IMR-90 (cell line): ENCODE measurements at regions not wholly inside any gene's neighbourhood (a gene's known extent, or its start where the extent isn't known, plus 50 kb on each side); places are given as distances from the start of the nearest gene placed in this dataset.

Experiments
- ATAC-seq: fragments of 200-7000 bp; cut with Tn5 transposase; 2 replicates; pipeline ENCODE4 v1.9.1; 2020; ENCODE audit warnings: low read depth, mild to moderate bottlenecking, moderate library complexity
- BruUV-seq: library from RNA; stranded (reverse); fragments of 400-500 nt; replicated peaks from 2 replicates; lab custom pipeline; 2021; lab: Mats Ljungman, UMichigan
- CTCF ChIA-PET: fragments of 300-600 bp; formaldehyde crosslinking; extraction: SDS; loops from one replicate; lab custom pipeline; 2021; ENCODE audit warnings: antibody characterized with exemption; lab: Yijun Ruan, JAX
- POLR2A ChIA-PET: fragments of 300-600 bp; sonication (Branson Sonifier 250); formaldehyde crosslinking; loops from one replicate; lab custom pipeline; 2022; ENCODE audit warnings: antibody characterized with exemption; ENCODE audit not compliant: unreplicated experiment; lab: Charles Lee
- DNase-seq: peaks from one replicate; pipeline ENCODE4 v3.0.0; 2013
- H2AFZ ChIP-seq: replicated peaks from 2 replicates; pipeline ENCODE3; 2013; ENCODE audit warnings: low read length, mild to moderate bottlenecking; ENCODE audit not compliant: poor library complexity
- H2AK5ac ChIP-seq: 2 replicates; pipeline ENCODE4 v1.6.1; 2013; ENCODE audit warnings: low read depth, low read length, inconsistent platforms
- H2AK9ac ChIP-seq: replicated peaks from 2 replicates; pipeline ENCODE3; 2013; ENCODE audit warnings: mild to moderate bottlenecking, low read depth, low read length, moderate library complexity; ENCODE audit not compliant: poor library complexity
- H2BK120ac ChIP-seq: 2 replicates; pipeline ENCODE4 v1.6.1; 2013; ENCODE audit warnings: low read depth, low read length, inconsistent platforms
- H2BK15ac ChIP-seq: 3 replicates; pipeline ENCODE4 v1.6.1; 2013; ENCODE audit warnings: low read depth, low read length, inconsistent platforms
- H2BK20ac ChIP-seq: 2 replicates; pipeline ENCODE4 v1.6.1; 2013; ENCODE audit warnings: low read depth, mild to moderate bottlenecking, inconsistent platforms, low read length, moderate library complexity
- H2BK5ac ChIP-seq: 2 replicates; pipeline ENCODE4 v1.6.1; 2013; ENCODE audit warnings: mild to moderate bottlenecking, low read depth, low read length, inconsistent platforms; ENCODE audit not compliant: poor library complexity, severe bottlenecking
- H3K14ac ChIP-seq: replicated peaks from 2 replicates; pipeline ENCODE4 v1.6.1; 2013; ENCODE audit warnings: low read depth, low read length, inconsistent platforms
- H3K18ac ChIP-seq: 2 replicates; pipeline ENCODE4 v1.6.1; 2013; ENCODE audit warnings: low read depth, low read length, control low read depth
- H3K23ac ChIP-seq: 2 replicates; pipeline ENCODE4 v1.6.1; 2013; ENCODE audit warnings: low read depth, low read length, inconsistent platforms
- H3K27ac ChIP-seq: 2 replicates; pipeline ENCODE4 v1.5.1; 2013; ENCODE audit warnings: mild to moderate bottlenecking, control low read depth, low read length; ENCODE audit not compliant: insufficient read depth
- H3K27me3 ChIP-seq: 2 replicates; pipeline ENCODE4 v1.6.1; 2013; ENCODE audit warnings: low read length; ENCODE audit not compliant: control insufficient read depth, insufficient read depth
- H3K36me3 ChIP-seq: 2 replicates; pipeline ENCODE4 v1.6.1; 2013; ENCODE audit warnings: low read length, mixed read lengths; ENCODE audit not compliant: control insufficient read depth, insufficient read depth
- H3K4ac ChIP-seq: 2 replicates; pipeline ENCODE4 v1.6.1; 2013; ENCODE audit warnings: low read depth, low read length, inconsistent platforms
- H3K4me1 ChIP-seq: 2 replicates; pipeline ENCODE4 v1.6.1; 2013; ENCODE audit warnings: low read length, mixed read lengths; ENCODE audit not compliant: control insufficient read depth, insufficient read depth
- H3K4me2 ChIP-seq: 2 replicates; pipeline ENCODE4 v1.6.1; 2013; ENCODE audit warnings: low read depth, mild to moderate bottlenecking, control low read depth, low read length, moderate library complexity
- H3K4me3 ChIP-seq: 2 replicates; pipeline ENCODE4 v1.5.1; 2013; ENCODE audit warnings: low read depth, mild to moderate bottlenecking, control low read depth, low read length, moderate library complexity; ENCODE audit not compliant: insufficient read depth
- H3K56ac ChIP-seq: 2 replicates; pipeline ENCODE4 v1.6.1; 2013; ENCODE audit warnings: low read length, inconsistent platforms; ENCODE audit not compliant: insufficient read depth; ENCODE audit errors: extremely low read depth
- H3K79me1 ChIP-seq, 2 experiments: 2 replicates each; pipeline ENCODE4 v1.6.1; 2013; ENCODE audit warnings: low read length in 2 of 2, inconsistent platforms in 1 of 2, low read depth in 1 of 2
- H3K9ac ChIP-seq: 2 replicates; pipeline ENCODE4 v1.6.1; 2013; ENCODE audit warnings: low read depth, low read length, control low read depth
- H3K9me1 ChIP-seq: 2 replicates; pipeline ENCODE4 v1.6.1; 2013; ENCODE audit warnings: low read length, inconsistent platforms; ENCODE audit not compliant: insufficient read depth
- H3K9me3 ChIP-seq: 2 replicates; pipeline ENCODE4 v1.6.1; 2013; ENCODE audit warnings: low read length; ENCODE audit not compliant: control insufficient read depth, insufficient read depth
- H4K20me1 ChIP-seq: 2 replicates; pipeline ENCODE4 v1.6.1; 2013; ENCODE audit warnings: low read length, inconsistent platforms; ENCODE audit not compliant: insufficient read depth
- H4K5ac ChIP-seq: 2 replicates; pipeline ENCODE4 v1.6.1; 2013; ENCODE audit warnings: mild to moderate bottlenecking, low read depth, low read length, control low read depth
- H4K8ac ChIP-seq, 2 experiments: 2 replicates each; pipeline ENCODE4 v1.6.1; 2013; ENCODE audit warnings: low read depth in 2 of 2, low read length in 2 of 2, control low read depth in 1 of 2, inconsistent platforms in 1 of 2
- H4K91ac ChIP-seq: 2 replicates; pipeline ENCODE4 v1.6.1; 2013; ENCODE audit warnings: low read depth, low read length, inconsistent platforms; ENCODE audit not compliant: insufficient read depth
- MXI1 ChIP-seq: IDR thresholded peaks from 2 replicates; pipeline ENCODE4 v1.6.1; 2012; ENCODE audit warnings: low read depth, mild to moderate bottlenecking, low read length, moderate library complexity, borderline replicate concordance
- RCOR1 ChIP-seq: IDR thresholded peaks from 2 replicates; pipeline ENCODE4 v1.6.1; 2012; ENCODE audit warnings: mild to moderate bottlenecking, low read length, improper control_type of control experiment; ENCODE audit not compliant: insufficient replicate concordance
- SMC3 ChIP-seq: fragments of 150-350 bp; IDR thresholded peaks from 2 replicates; pipeline ENCODE4 v1.6.1; 2016; ENCODE audit warnings: low read depth, mild to moderate bottlenecking, antibody characterized with exemption, low read length, moderate library complexity
- USF2 ChIP-seq: fragments of 150-350 bp; IDR thresholded peaks from 2 replicates; pipeline ENCODE4 v1.6.1; 2017; ENCODE audit warnings: mild to moderate bottlenecking, antibody characterized with exemption, low read length, low read depth
- WGBS, 2 experiments: methylation state at CpG; one replicate each; pipeline versions ENCODE4 v1.1.5 to v1.1.7; 2013; ENCODE audit warnings: missing lambda C conversion rate in 2 of 2; ENCODE audit not compliant: insufficient read length in 1 of 2; ENCODE audit errors: extremely low coverage in 2 of 2; 5-methylcytosine and 5-hydroxymethylcytosine counted together
- dilution Hi-C: fragments of 300-500 bp; cut with HindIII; formaldehyde crosslinking; loops from one replicate; pipeline ENCODE4 v1.14.3; 2018; ENCODE audit warnings: low sequenced_read_pairs; ENCODE audit not compliant: unreplicated experiment
- in situ Hi-C: fragments of 300-500 bp; cut with MboI; formaldehyde crosslinking; loops from 3 replicates; pipeline ENCODE4 v1.14.3; 2019; ENCODE audit warnings: low sequenced_read_pairs, inconsistent platforms, mixed read lengths
- intact Hi-C: fragments of 100-400 bp; cut with micrococcal nuclease; formaldehyde crosslinking; loops from 2 replicates; pipeline ENCODE4 v1.10.0; 2022

DNA sequence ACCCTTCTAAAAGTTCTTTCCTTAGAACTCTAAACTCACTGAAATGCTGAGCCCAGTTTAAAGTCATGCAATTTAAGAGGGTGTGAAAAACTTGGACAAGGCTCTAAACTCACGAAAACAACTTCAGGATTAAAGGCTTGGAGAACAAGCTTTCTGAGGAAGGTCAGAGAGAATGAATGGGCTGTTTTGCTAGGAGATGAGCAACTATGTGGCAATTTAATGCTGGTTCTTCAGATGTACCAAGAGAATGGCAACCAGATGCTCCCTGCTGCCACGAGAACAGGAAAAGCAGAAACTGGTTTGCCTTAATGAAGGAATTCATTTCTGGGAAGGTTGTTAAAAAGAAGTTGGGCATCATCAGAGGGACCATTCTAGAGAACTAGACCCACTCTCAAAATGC, 77.8 kb upstream of the PMAIP1 start:
- POLR2A ChIA-PET, result no interaction called here
- peak; percentile 49 for DNase-seq
- H3K9me1 ChIP-seq, result no peaks in the 10 kb centered on the region
- H3K4me1 ChIP-seq, result peaks cover 4% of the 10 kb centered on the region
- no peak overlapping the region for H2AK9ac ChIP-seq
- no peak overlapping the region for H3K4me3 ChIP-seq
- H3K14ac ChIP-seq, result peak overlapping the region; percentile 12; the same call in 1 of the 2 replicates
- 0 out of 2 replicates have a peak, but pooled peaks have one; percentile 30 for ATAC-seq
- in situ Hi-C loops (loop anchor here (5.0 kb wide), 2 partner anchors 190 to 365 kb away; no protein-coding TSS in a partner anchor), intact Hi-C loops (loop anchor here (2.0 to 5.0 kb wide), 2 partner anchors 465 to 573 kb away; partner anchors contain the start of gene LMAN1), dilution Hi-C loops (loop anchor here (25.0 kb wide), 1 partner anchor 385 kb away; no protein-coding TSS in a partner anchor)
- CTCF ChIA-PET, result interaction anchor here (0.7 to 3.5 kb wide), 5 partner anchors 19 to 190 kb away, joined by 3 to 33 read pairs (median 4); partner anchors contain the start of gene CCBE1
- peak overlapping the region; percentile 16; the same call in 1 of the 3 replicates for H2BK15ac ChIP-seq
- TF ChIP-seq MXI1 (peak; percentile 36; the same call in 1 of the 2 replicates), USF2 (no peak), RCOR1 (no peak), SMC3 (no peak)
- H3K4ac ChIP-seq, result peak overlapping the region; percentile 9
- peak overlapping the region; percentile 71; the same call in 1 of the 2 replicates for H3K18ac ChIP-seq
- H2BK120ac ChIP-seq, result peak overlapping the region; percentile 60
- H2AK5ac ChIP-seq, result peak overlapping the region; percentile 60; the same call in 1 of the 2 replicates
- no peak overlapping the region; the same call in 1 of the 2 replicates for H3K23ac ChIP-seq
- peak overlapping the region; percentile 50; the same call in 1 of the 2 replicates for H3K9ac ChIP-seq
- H3K4me2 ChIP-seq, result no peak overlapping the region
- H4K20me1 ChIP-seq, result no peaks in the 10 kb centered on the region
- H2BK5ac ChIP-seq, result no peak overlapping the region
- WGBS, 2 experiments, result no CpG with 5 or more reads among the region's 2 CpGs
- peak overlapping the region; percentile 3; the same call in 1 of the 2 replicates for H4K91ac ChIP-seq
- 0 out of 4 replicates have a peak overlapping the region, but pooled peaks of 1 of the 2 experiments have one; percentile 4 for H4K8ac ChIP-seq
- H2AFZ ChIP-seq, result no peak overlapping the region
- H3K27me3 ChIP-seq, result no peaks in the 10 kb centered on the region; the same call in 1 of the 2 replicates
- H3K79me1 ChIP-seq, result no peaks in the 10 kb centered on the region
- H3K56ac ChIP-seq, result no peak overlapping the region; the same call in 1 of the 2 replicates
- no TSS peak for BruUV-seq
- H3K9me3 ChIP-seq, result no peaks in the 10 kb centered on the region
- no peaks in the 10 kb centered on the region for H3K36me3 ChIP-seq
- peak overlapping the region; percentile 35; the same call in 1 of the 2 replicates for H4K5ac ChIP-seq
- no peak overlapping the region for H3K27ac ChIP-seq
- H2BK20ac ChIP-seq, result peak overlapping the region; percentile 60; the same call in 1 of the 2 replicates
